SK-N-MC (cell line): ENCODE measurements at regions not wholly inside any gene's neighbourhood (a gene's known extent, or its start where the extent isn't known, plus 50 kb on each side); places are given as distances from the start of the nearest gene placed in this dataset.
"Not testable (repeated sequence)": the region's sequence is repeated elsewhere in the genome, so short reads cannot be mapped to it uniquely, and the experiment has no call there.

Source experiments
- EZH2 ChIP-seq: fragments of 200-600 bp; sonication (generic); IDR thresholded peaks from one replicate; pipeline ENCODE4 v1.6.1; 2017; ENCODE audit warnings: antibody characterized with exemption
- POLR2AphosphoS5 ChIP-seq: IDR thresholded peaks from 2 replicates; pipeline ENCODE4 v1.6.1; 2012; ENCODE audit warnings: mild to moderate bottlenecking, low read depth, low read length, borderline replicate concordance

DNA sequence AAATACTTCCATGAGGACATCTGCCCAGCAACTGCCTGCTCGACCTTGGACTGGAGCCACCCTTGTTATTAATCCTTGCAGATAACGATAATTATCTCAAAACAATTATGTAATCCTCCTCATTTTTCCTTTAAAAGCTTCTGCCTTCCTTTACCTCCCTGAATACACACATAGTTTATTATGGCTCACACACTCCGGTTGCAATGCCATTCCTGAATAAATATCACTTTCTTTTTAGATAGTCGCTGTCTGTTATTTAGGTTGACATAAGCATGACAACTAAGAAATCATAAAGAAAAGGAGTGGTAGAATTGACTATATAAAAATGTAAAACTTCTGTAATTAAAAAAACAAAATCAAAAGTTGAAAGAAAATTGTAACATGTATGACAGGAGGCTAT is 64.8 kb downstream of the B4GALT7 start:
- TF ChIP-seq EZH2, POLR2AphosphoS5: not testable (repeated sequence)
